ENCODE measurements at regions not wholly inside any gene's neighbourhood (a gene's known extent, or its start where the extent isn't known, plus 50 kb on each side); places are given as distances from the start of the nearest gene placed in this dataset.

- Histone ChIP-seq H3K9me3 (ENCODE audit: control insufficient read depth in 4 of 4, low read length in 3 of 4) (no peaks in the 10 kb centered on the region), H3K9ac (ENCODE audit: low read depth in 1 of 2, low read length in 2 of 2) (no peak overlapping the region), H3K4me3 (ENCODE audit: low read depth in 1 of 3, low read length in 3 of 3) (no peak overlapping the region), H3K27me3 (ENCODE audit: control insufficient read depth in 4 of 4, insufficient read depth in 4 of 4, low read length in 3 of 4) (no peaks in the 10 kb centered on the region), H3K27ac (ENCODE audit: low read depth in 1 of 2, low read length in 2 of 2) (no peak overlapping the region), H3K4me1 (ENCODE audit: control insufficient read depth in 4 of 4, insufficient read depth in 4 of 4, low read length in 3 of 4) (no peaks in the 10 kb centered on the region), H3K36me3 (ENCODE audit: control insufficient read depth in 4 of 4, insufficient read depth in 3 of 4, low read depth in 1 of 4, low read length in 3 of 4) (no peaks in the 10 kb centered on the region)
- no peak for TF ChIP-seq HNF4A (conservative IDR thresholded peaks at IDR 0.05)
- TF ChIP-seq RXRA (IDR thresholded peaks at IDR 0.05): no peak
- TF ChIP-seq SP1 (IDR thresholded peaks at IDR 0.05): no peak
- no peak for TF ChIP-seq ZBTB33 (IDR thresholded peaks at IDR 0.05)
- no peak for TF ChIP-seq JUND (IDR thresholded peaks at IDR 0.05)
- no peak for TF ChIP-seq RAD21 (IDR thresholded peaks at IDR 0.05)
- TF ChIP-seq GABPA (IDR thresholded peaks at IDR 0.05 in 1 of 2, conservative IDR thresholded peaks at IDR 0.05 in 1 of 2): no peak
- no peak for TF ChIP-seq YY1 (IDR thresholded peaks at IDR 0.05)
- WGBS: 84% methylated on average over 3 of the region's 3 CpGs
- no peak for DNase-seq (ENCODE audit: low spot score)
These were observed 381.5 kb downstream of the NEBL start for GRCh38 chr10:20515654-20516053.

- H3K4me3 ChIP-seq (ENCODE audit: low read depth in 1 of 3, low read length in 3 of 3): no peak overlapping the region
- H3K36me3 ChIP-seq (ENCODE audit: control insufficient read depth in 4 of 4, insufficient read depth in 3 of 4, low read depth in 1 of 4, low read length in 3 of 4): no peaks in the 10 kb centered on the region
- no peak for DNase-seq (ENCODE audit: low spot score)
- H3K9ac ChIP-seq (ENCODE audit: low read depth in 1 of 2, low read length in 2 of 2): no peak overlapping the region
- no peaks in the 10 kb centered on the region for H3K27me3 ChIP-seq (ENCODE audit: control insufficient read depth in 4 of 4, insufficient read depth in 4 of 4, low read length in 3 of 4)
- H3K4me1 ChIP-seq (ENCODE audit: control insufficient read depth in 4 of 4, insufficient read depth in 4 of 4, low read length in 3 of 4): no peaks in the 10 kb centered on the region
- H3K9me3 ChIP-seq (ENCODE audit: control insufficient read depth in 4 of 4, low read length in 3 of 4): no peaks in the 10 kb centered on the region
- WGBS: 53% methylated on average over 8 of the region's 8 CpGs
- TF ChIP-seq FOXA1 (IDR thresholded peaks at IDR 0.05) (no peak), ZBTB33 (IDR thresholded peaks at IDR 0.05) (no peak), HNF4A (conservative IDR thresholded peaks at IDR 0.05) (no peak), EGR1 (IDR thresholded peaks at IDR 0.05; ENCODE audit: low read depth in 2 of 2) (no peak), REST (IDR thresholded peaks at IDR 0.05) (no peak), RXRA (IDR thresholded peaks at IDR 0.05) (no peak), SP1 (IDR thresholded peaks at IDR 0.05) (no peak), RAD21 (IDR thresholded peaks at IDR 0.05) (no peak), GABPA (IDR thresholded peaks at IDR 0.05 in 1 of 2, conservative IDR thresholded peaks at IDR 0.05 in 1 of 2) (no peak), YY1 (IDR thresholded peaks at IDR 0.05) (no peak), ATF3 (IDR thresholded peaks at IDR 0.05) (no peak), CTCF (IDR thresholded peaks at IDR 0.05; ENCODE audit: low read depth, low read length, missing input control) (no peak)
- H3K27ac ChIP-seq (ENCODE audit: low read depth in 1 of 2, low read length in 2 of 2): no peak overlapping the region
These were observed 384.5 kb downstream of the NEBL start for GRCh38 chr10:20512631-20513030.

Data from liver (tissue), 8 donors.